K562 (cell line): ENCODE measurements at regions not wholly inside any gene's neighbourhood (a gene's known extent, or its start where the extent isn't known, plus 50 kb on each side); places are given as distances from the start of the nearest gene placed in this dataset.

ENCODE experiments used
- ATAC-seq: fragments of 200-7000 bp; cut with Tn5 transposase; 3 replicates; pipeline ENCODE4 v1.9.1; 2020; ENCODE audit warnings: moderate library complexity
- BruUV-seq: library from RNA; stranded (reverse); fragments of 400-500 nt; replicated peaks from 2 replicates; lab custom pipeline; 2021; lab: Mats Ljungman, UMichigan
- CTCF ChIA-PET: fragments of 300-600 bp; formaldehyde crosslinking; extraction: SDS; loops from one replicate; lab custom pipeline; 2021; ENCODE audit warnings: low intra/inter-chr PET ratio; lab: Yijun Ruan, JAX
- POLR2A ChIA-PET: fragments of 300-600, 350-650 bp; sonication (Branson Sonifier 250); formaldehyde crosslinking; extraction: SDS; loops from one replicate; lab custom pipeline; 2021; ENCODE audit warnings: antibody characterized with exemption, inconsistent platforms; lab: Yijun Ruan, JAX
- DNase-seq, 4 experiments: peaks; one replicate each; pipeline versions ENCODE4 v3.0.0 to v3.0.0-alpha.2; 2011 to 2018; ENCODE audit warnings: low spot score in 3 of 4, mixed read lengths in 3 of 4; ENCODE audit errors: extremely low read depth in 1 of 4
- FAIRE-seq: peaks from 2 replicates; lab custom pipeline; 2011; peaks lifted over from hg19 to GRCh38; lab: Jason Lieb, UNC
- H2AFZ ChIP-seq: 2 replicates; pipeline ENCODE4 v1.6.0; 2011; ENCODE audit warnings: low read depth, low read length, control low read depth, inconsistent platforms
- H3K27ac ChIP-seq: fragments of 200-600 bp; 3 replicates; pipeline ENCODE4 v1.8.0; 2011; ENCODE audit warnings: low read depth, mild to moderate bottlenecking, control low read depth, inconsistent platforms, low read length, moderate library complexity, mixed read lengths; ENCODE audit errors: extremely low read depth
- H3K27me3 ChIP-seq, 2 experiments: fragments of 300-600 bp in 1 of 2; 2 replicates in 1 of 2; 3 replicates in 1 of 2; pipeline versions ENCODE4 v1.6.0 to v1.8.0; 2011; ENCODE audit warnings: inconsistent platforms in 2 of 2, low read length in 2 of 2, mild to moderate bottlenecking in 1 of 2, mixed read lengths in 1 of 2, moderate library complexity in 1 of 2; ENCODE audit not compliant: control insufficient read depth in 2 of 2, insufficient read depth in 2 of 2
- H3K36me3 ChIP-seq: fragments of 300-600 bp; 3 replicates; pipeline ENCODE4 v1.8.0; 2011; ENCODE audit warnings: mild to moderate bottlenecking, low read length, inconsistent platforms; ENCODE audit not compliant: control insufficient read depth, insufficient read depth
- H3K4me1 ChIP-seq, 2 experiments: fragments of 200-600 bp in 1 of 2; replicated peaks in 1 of 2; 2 replicates in 1 of 2; 3 replicates in 1 of 2; pipeline versions ENCODE4 v1.5.1 to v1.8.0; 2011; ENCODE audit warnings: inconsistent platforms in 2 of 2, low read length in 2 of 2, mild to moderate bottlenecking in 1 of 2, mixed read lengths in 1 of 2, moderate library complexity in 1 of 2; ENCODE audit not compliant: control insufficient read depth in 2 of 2, insufficient read depth in 2 of 2
- H3K4me2 ChIP-seq: 2 replicates; pipeline ENCODE4 v1.6.1; 2011; ENCODE audit warnings: low read length, control low read depth, inconsistent platforms, mixed read lengths; ENCODE audit not compliant: insufficient read depth
- H3K4me3 ChIP-seq: fragments of 200-600 bp; sonication (generic), shearing (Covaris generic); 2 replicates; pipeline ENCODE4 v1.5.1; 2016; ENCODE audit warnings: control low read depth, inconsistent platforms
- H3K79me2 ChIP-seq: fragments of 200-600 bp; 3 replicates; pipeline ENCODE4 v1.8.0; 2011; ENCODE audit warnings: low read length, inconsistent platforms; ENCODE audit not compliant: control insufficient read depth, insufficient read depth
- H3K9ac ChIP-seq, 2 experiments: 2 replicates each; pipeline versions ENCODE4 v1.6.0 to v1.6.1; 2011; ENCODE audit warnings: low read depth in 2 of 2, low read length in 2 of 2, control low read depth in 1 of 2, inconsistent platforms in 1 of 2, mild to moderate bottlenecking in 1 of 2, mixed read lengths in 1 of 2; ENCODE audit not compliant: insufficient read depth in 1 of 2
- H3K9me1 ChIP-seq: one replicate; pipeline ENCODE4 v1.6.0; 2011; ENCODE audit warnings: inconsistent platforms, mild to moderate bottlenecking, low read length, moderate library complexity; ENCODE audit not compliant: control insufficient read depth, insufficient read depth
- H3K9me3 ChIP-seq: replicated peaks from 2 replicates; pipeline ENCODE4 v1.5.1; 2011; ENCODE audit warnings: low read depth, low read length, inconsistent platforms; ENCODE audit not compliant: control insufficient read depth, insufficient read depth
- H4K20me1 ChIP-seq: replicated peaks from 2 replicates; pipeline ENCODE4 v1.6.1; 2011; ENCODE audit warnings: low read length, inconsistent platforms, mixed read lengths; ENCODE audit not compliant: control insufficient read depth, insufficient read depth
- ADNP ChIP-seq: fragments of 200-800 bp; sonication (Bioruptor generic); IDR thresholded peaks from 2 replicates; pipeline ENCODE4 v1.6.1; 2016; ENCODE audit warnings: missing genetic modification characterization, missing compliant biosample characterization
- GABPB1 ChIP-seq: sonication (generic); formaldehyde crosslinking; IDR thresholded peaks from 2 replicates; pipeline ENCODE4 v1.8.0; 2022; ENCODE audit warnings: mild to moderate bottlenecking, missing genetic modification reagents
- ILF3 ChIP-seq: fragments of 450-650 bp; IDR thresholded peaks from 2 replicates; pipeline ENCODE4 v1.6.1; 2018; ENCODE audit warnings: antibody characterized with exemption, mild to moderate bottlenecking, moderate library complexity, borderline replicate concordance
- NFXL1 ChIP-seq: fragments of 450-650 bp; formaldehyde crosslinking; IDR thresholded peaks from 2 replicates; pipeline ENCODE4 v1.4.0; 2021; ENCODE audit warnings: mild to moderate bottlenecking
- SNAPC5 ChIP-seq: fragments of 250-450 bp; sonication (Bioruptor Pico); IDR thresholded peaks from 2 replicates; pipeline ENCODE4 v1.8.0; 2021; ENCODE audit warnings: moderate library complexity, mild to moderate bottlenecking, inconsistent platforms
- ZNF239 ChIP-seq: fragments of 250-450 bp; sonication (Bioruptor Pico); IDR thresholded peaks from 2 replicates; pipeline ENCODE4 v1.4.0; 2020; ENCODE audit warnings: mild to moderate bottlenecking
- ZNF318 ChIP-seq, 2 experiments: fragments of 450-650 bp; IDR thresholded peaks; 2 replicates each; pipeline ENCODE4 v1.6.1; 2016; ENCODE audit warnings: mild to moderate bottlenecking in 2 of 2, borderline replicate concordance in 1 of 2, low read depth in 1 of 2, moderate library complexity in 1 of 2
- ZNF384 ChIP-seq: IDR thresholded peaks from 2 replicates; pipeline ENCODE4 v1.6.1; 2012; ENCODE audit warnings: low read depth, low read length, improper control_type of control experiment
- ZNF398 ChIP-seq: fragments of 250-450 bp; sonication (Bioruptor Pico); IDR thresholded peaks from 2 replicates; pipeline ENCODE4 v1.8.0; 2021; ENCODE audit warnings: moderate library complexity, mild to moderate bottlenecking, inconsistent platforms
- WGBS: fragments of 100-300 bp; shearing (Covaris generic); methylation state at CpG from one replicate; pipeline ENCODE4 v1.1.6; 2016; ENCODE audit warnings: low coverage, mixed read lengths; ENCODE audit not compliant: insufficient coverage; ENCODE audit errors: missing lambda C conversion rate; 5-methylcytosine and 5-hydroxymethylcytosine counted together
- in situ Hi-C: fragments of 300-500 bp; cut with MboI; formaldehyde crosslinking; loops from 4 replicates; pipeline ENCODE4 v1.15.0; 2018; ENCODE audit warnings: inconsistent platforms, mixed read lengths
- intact Hi-C: fragments of 100-400 bp; cut with micrococcal nuclease; formaldehyde crosslinking; loops from 2 replicates; pipeline ENCODE4 v1.14.2; 2022

- H3K79me2 ChIP-seq, result no peaks in the 10 kb centered on the region
- intact Hi-C loops (no loop called here), in situ Hi-C loops (no loop called here)
- no peak for FAIRE-seq
- no peak overlapping the region for H3K4me3 ChIP-seq
- no peak for ATAC-seq
- H3K9me1 ChIP-seq, result no peaks in the 10 kb centered on the region
- no peaks in the 10 kb centered on the region for H3K36me3 ChIP-seq
- no peak overlapping the region for H3K9ac ChIP-seq
- WGBS, result 15% methylated on average over 3 of the region's 3 CpGs
- no peak overlapping the region for H2AFZ ChIP-seq
- H3K9me3 ChIP-seq, result no peaks in the 10 kb centered on the region
- CTCF ChIA-PET, result no interaction called here
- POLR2A ChIA-PET, result no interaction called here
- H4K20me1 ChIP-seq, result no peaks in the 10 kb centered on the region
- H3K27me3 ChIP-seq, result no peaks in the 10 kb centered on the region
- no TSS peak for BruUV-seq
- H3K4me2 ChIP-seq, result no peak overlapping the region
- H3K27ac ChIP-seq, result no peak overlapping the region
- H3K4me1 ChIP-seq, result no peaks in the 10 kb centered on the region
- DNase-seq, result no peak
- no peak for TF ChIP-seq ZNF384
- no peak for TF ChIP-seq ZNF398 (CRISPR knock-in tag)
- no peak for TF ChIP-seq ZNF318 (IDR thresholded peaks at IDR 0.05; ENCODE audit: borderline replicate concordance in 1 of 2, low read depth in 1 of 2)
- TF ChIP-seq SNAPC5 (CRISPR knock-in tag), result no peak
- TF ChIP-seq NFXL1, result no peak
- no peak for TF ChIP-seq GABPB1 (CRISPR knock-in tag)
- no peak for TF ChIP-seq ILF3
- TF ChIP-seq ZNF239 (CRISPR knock-in tag), result no peak
- TF ChIP-seq ADNP (tag), result no peak
Observed at GRCh38 chr5:58182287-58182841, 277.5 kb downstream of the PLK2 start.
